GM18868 (cell line): ENCODE measurements at regions not wholly inside any gene's neighbourhood (a gene's known extent, or its start where the extent isn't known, plus 50 kb on each side); places are given as distances from the start of the nearest gene placed in this dataset.

Experiments
- ATAC-seq: cut with Tn5 transposase; IDR thresholded peaks from one replicate; pipeline ENCODE4 v1.9.1; 2021; ENCODE audit warnings: mild to moderate bottlenecking, moderate library complexity; ENCODE audit not compliant: unreplicated experiment

DNA sequence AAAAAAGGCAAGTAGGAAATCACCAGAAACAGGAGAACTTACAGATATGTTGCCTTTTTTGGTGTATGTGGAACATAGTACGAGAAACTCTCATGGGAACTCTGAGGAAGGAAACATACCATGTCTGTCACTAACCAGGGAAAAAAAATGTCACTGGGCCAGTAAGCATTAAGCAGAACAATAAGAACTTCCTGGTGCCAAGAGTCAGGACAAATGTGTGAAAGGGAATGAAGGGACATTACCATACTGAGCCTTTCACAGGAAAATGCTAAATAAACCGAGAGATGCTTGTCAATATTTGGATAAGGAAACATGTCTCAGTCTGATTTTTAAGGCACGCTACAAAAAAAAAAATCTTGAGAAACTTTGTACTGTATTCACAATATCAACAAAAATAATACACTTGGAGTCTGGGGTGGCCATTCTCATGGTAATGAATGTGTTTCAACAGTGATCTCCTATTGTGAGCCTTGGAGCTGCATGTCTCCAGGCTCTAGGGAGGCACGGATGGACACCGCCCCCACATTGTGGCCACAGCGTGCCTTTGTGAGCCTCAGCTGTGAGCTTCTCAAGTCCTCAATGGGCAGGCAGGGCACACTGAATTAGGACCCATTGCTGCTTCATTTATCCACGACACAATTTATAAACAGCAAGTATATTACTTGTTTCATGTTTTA lies 113.0 kb upstream of the ARGLU1 start:
- ATAC-seq = no peak

- ATAC-seq = no peak
Observed at GRCh38 chr13:106678646-106679418, 110.9 kb upstream of the ARGLU1 start.

DNA sequence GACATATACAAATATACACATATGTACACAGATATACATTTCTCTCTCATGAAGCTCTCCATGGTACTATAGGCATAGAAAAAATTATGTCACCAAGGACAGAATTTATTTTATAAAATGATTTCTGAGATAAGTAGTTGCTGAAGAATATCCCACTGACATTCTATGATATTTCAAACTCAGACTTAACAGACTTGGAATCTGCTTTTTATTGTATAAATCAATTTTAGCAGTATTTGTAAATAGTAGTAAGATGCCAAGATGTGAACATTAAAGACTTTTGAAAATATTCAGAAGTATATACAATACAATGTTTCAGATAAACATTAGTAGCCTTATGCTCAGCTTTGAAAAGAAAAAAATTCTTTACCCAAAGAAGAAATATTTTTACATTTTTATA lies 107.4 kb upstream of the ARGLU1 start:
- ATAC-seq = no peak

GRCh38 chr13:106660746-106661625 lies 93.0 kb upstream of the ARGLU1 start:
- ATAC-seq = no peak

DNA sequence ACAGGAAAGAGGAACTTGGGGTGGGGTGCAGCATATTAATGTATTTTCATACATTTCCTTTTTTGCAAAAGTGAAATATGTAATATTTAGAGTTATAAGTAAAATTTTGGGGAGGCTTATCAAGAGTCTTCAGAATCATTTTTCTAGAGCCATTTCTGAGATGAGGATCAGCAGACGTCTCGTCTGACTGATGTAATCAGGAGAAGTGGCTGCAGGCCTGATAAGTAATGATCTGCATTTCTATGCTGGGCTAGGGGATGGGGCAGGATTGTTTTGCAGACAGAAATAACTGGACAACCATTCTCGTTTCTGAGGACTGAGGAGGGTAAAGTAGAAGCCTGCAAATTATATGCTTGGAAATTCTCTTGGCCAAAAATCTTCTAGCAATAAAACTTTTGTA lies 89.2 kb upstream of the ARGLU1 start:
- no peak for ATAC-seq

GRCh38 chr13:106656186-106656585 lies 88.2 kb upstream of the ARGLU1 start:
- ATAC-seq = no peak

- no peak for ATAC-seq
Observed at GRCh38 chr13:106651442-106651841, 83.5 kb upstream of the ARGLU1 start.

DNA sequence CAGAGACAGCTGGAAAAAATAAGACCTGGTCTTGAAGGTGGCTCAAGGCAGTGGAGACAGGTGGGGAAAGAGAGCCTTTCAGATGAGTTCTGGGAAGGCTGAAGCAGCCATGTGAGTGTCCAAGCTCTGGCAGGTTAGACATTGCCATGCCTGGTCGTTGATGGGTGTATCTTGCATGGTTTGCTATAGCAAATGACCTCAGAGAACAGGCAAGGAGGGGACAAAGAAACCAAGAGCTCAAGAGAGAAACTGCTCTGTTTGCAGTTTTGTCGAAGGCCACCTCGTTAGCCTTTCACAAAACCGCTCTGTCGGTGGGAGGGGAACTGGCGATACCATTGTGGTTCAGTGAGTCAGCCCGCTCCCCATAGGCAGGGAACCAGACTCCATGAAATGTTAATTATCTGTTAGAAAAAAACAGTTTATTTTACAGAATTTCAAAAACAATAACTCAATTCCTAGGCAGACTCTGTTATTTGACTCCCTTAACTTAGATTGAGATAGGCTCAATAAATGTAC lies 82.8 kb upstream of the ARGLU1 start:
- no peak for ATAC-seq

- no peak for ATAC-seq
Observed at GRCh38 chr13:106649495-106649894, 81.6 kb upstream of the ARGLU1 start.

DNA sequence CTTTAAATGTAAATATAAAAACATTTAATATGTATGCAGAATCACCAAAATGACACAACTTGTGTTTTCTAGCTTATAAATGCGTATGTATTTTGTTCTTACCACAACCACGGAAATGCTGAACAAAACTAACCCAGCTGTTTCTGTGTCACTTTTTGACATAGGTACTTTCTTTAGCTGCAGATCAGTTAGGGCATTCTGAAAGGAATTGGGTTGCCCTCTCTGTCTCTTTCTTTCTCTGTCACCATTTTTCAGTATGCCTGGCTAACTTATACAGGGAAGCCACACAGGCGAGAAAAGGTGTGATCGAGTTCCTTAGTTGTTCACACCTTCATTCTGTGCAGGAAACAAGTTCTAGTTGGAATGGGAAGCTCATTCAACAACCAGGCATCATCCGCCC lies 72.6 kb upstream of the ARGLU1 start:
- ATAC-seq = no peak

GRCh38 chr13:106637519-106637918 lies 69.6 kb upstream of the ARGLU1 start:
- ATAC-seq = no peak

DNA sequence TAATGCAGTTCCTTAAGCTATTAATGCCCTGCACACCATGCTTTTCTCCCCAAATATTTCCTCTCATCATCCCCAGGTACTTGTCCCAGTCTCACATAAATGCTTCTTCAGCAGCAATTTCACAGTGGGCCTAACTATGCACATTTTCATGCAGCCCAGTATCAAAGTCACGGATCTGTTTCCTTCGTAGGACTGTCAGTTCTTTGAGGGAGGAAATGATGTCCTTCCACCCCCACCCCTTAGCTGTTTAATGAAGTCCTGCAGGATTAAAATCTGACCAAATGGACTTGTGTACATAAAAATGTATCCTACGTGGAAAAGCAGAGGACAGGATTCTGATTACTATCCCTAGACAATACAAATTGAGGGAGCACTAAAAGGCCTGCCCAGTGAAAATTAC lies 68.6 kb upstream of the ARGLU1 start:
- no peak for ATAC-seq

DNA sequence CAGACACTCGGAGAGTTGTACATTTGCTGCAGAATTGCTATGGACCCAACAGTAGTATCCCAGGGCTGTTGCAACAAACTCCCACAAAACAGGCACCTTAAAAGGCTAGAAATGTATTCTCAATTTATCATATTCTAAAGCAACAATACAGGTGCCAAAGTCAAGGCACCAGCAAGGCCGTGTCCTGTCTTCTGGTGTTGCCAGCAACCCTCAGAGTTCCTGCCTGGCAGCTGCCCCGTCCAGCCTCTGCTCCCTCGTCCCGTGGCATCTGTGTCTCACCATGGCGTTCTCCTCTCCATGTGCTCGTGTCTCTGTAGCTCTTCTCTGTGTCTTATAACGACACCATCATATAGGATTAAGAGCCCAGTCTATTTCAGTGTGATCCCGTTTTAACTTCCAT lies 67.7 kb upstream of the ARGLU1 start:
- no peak for ATAC-seq

GRCh38 chr13:106633321-106633720 lies 65.4 kb upstream of the ARGLU1 start:
- ATAC-seq = no peak

DNA sequence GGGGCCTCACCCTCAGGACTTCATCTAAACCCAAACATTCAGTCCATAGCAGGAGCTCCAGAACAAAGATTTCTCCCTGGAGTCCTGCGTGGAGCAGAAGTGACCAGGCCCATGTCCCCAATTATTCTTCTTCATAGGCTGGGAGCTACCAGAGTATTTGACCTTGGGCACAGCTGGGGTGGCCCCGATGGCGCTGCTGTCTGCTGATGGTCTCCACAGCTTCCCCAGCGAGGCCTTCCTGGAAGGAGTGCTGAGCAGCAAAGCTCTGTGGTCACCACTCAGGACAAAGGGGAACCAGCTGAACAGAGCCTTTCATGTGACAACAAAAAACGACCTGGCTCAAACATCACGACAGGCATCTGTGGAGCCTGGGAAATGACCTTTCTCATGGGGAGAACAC lies 62.7 kb upstream of the ARGLU1 start:
- ATAC-seq = no peak

DNA sequence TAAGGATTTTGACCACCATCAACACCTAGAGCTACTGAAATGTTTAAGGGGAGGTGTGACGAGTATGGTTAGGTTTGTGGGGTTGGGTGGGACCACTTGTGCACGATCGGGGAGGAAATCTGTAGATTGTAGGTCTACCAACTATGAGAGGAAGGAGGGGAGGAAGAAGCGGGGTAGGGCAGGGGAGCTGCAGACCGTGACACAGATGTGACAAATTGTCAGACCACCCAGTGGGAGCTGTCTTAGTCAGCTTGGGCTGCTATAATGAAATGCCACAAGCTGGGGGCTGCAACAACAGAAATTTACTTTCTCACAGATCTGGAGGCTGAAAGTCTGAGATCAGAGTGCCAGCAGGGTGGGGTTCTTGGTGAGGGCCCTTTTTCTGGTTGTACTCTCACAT lies 62.2 kb upstream of the ARGLU1 start:
- ATAC-seq = no peak

GRCh38 chr13:106628936-106629659 lies 61.2 kb upstream of the ARGLU1 start:
- no peak for ATAC-seq

- no peak for ATAC-seq
Observed at GRCh38 chr13:106626473-106626872, 58.5 kb upstream of the ARGLU1 start.

GRCh38 chr13:106625578-106625977 lies 57.6 kb upstream of the ARGLU1 start:
- ATAC-seq = no peak

GRCh38 chr13:106623799-106624460 lies 56.0 kb upstream of the ARGLU1 start:
- no peak for ATAC-seq
